GM23338 (cell line): ENCODE measurements at regions not wholly inside any gene's neighbourhood (a gene's known extent, or its start where the extent isn't known, plus 50 kb on each side); places are given as distances from the start of the nearest gene placed in this dataset.

ENCODE experiments used
- CTCF ChIP-seq, 2 experiments: fragments of 200-600 bp in 1 of 2; sonication (generic) in 1 of 2; conservative IDR thresholded peaks; 2 replicates each; pipeline versions ENCODE4 v1.5.1 to v1.6.1; 2016 to 2017; ENCODE audit warnings: antibody characterized with exemption in 2 of 2, low read depth in 2 of 2, mild to moderate bottlenecking in 2 of 2, moderate library complexity in 1 of 2
- EZH2 ChIP-seq: fragments of 200-600 bp; sonication (generic); IDR thresholded peaks from one replicate; pipeline ENCODE4 v1.8.0; 2017; ENCODE audit warnings: antibody characterized with exemption, mild to moderate bottlenecking, low read depth; ENCODE audit not compliant: unreplicated experiment
- EZH2phosphoT487 ChIP-seq: fragments of 200-600 bp; sonication (generic); IDR thresholded peaks from one replicate; pipeline ENCODE4 v1.8.1; 2018; ENCODE audit warnings: antibody characterized with exemption; ENCODE audit not compliant: unreplicated experiment
- JUNB ChIP-seq: IDR thresholded peaks from one replicate; pipeline ENCODE4 v1.6.1; 2016; ENCODE audit warnings: antibody characterized with exemption; ENCODE audit not compliant: unreplicated experiment
- NANOG ChIP-seq: IDR thresholded peaks from 2 replicates; pipeline ENCODE4 v1.6.1; 2016; ENCODE audit warnings: antibody characterized with exemption, borderline replicate concordance
- POLR2AphosphoS5 ChIP-seq: IDR thresholded peaks from 2 replicates; pipeline ENCODE4 v1.6.1; 2016; ENCODE audit warnings: antibody characterized with exemption, low read depth
- ZNF331 ChIP-seq: fragments of 250-450 bp; sonication (Bioruptor Pico); IDR thresholded peaks from 2 replicates; pipeline ENCODE4 v1.5.0; 2020; ENCODE audit warnings: low read depth, mild to moderate bottlenecking, moderate library complexity
- TF ChIP-seq, protein P1 (sequence below): IDR thresholded peaks from 2 replicates; pipeline ENCODE4 v1.6.1; 2016; ENCODE audit warnings: antibody characterized with exemption
- TF ChIP-seq, protein P2 (sequence below): IDR thresholded peaks from one replicate; pipeline ENCODE4 v1.6.1; 2018; ENCODE audit warnings: antibody characterized with exemption; ENCODE audit not compliant: unreplicated experiment

- no peak for TF ChIP-seq CTCF (conservative IDR thresholded peaks at IDR 0.05; ENCODE audit: low read depth in 2 of 2)
- TF ChIP-seq EZH2: no peak
- TF ChIP-seq EZH2phosphoT487: no peak
- no peak for TF ChIP-seq NANOG
- TF ChIP-seq, protein P1, sequence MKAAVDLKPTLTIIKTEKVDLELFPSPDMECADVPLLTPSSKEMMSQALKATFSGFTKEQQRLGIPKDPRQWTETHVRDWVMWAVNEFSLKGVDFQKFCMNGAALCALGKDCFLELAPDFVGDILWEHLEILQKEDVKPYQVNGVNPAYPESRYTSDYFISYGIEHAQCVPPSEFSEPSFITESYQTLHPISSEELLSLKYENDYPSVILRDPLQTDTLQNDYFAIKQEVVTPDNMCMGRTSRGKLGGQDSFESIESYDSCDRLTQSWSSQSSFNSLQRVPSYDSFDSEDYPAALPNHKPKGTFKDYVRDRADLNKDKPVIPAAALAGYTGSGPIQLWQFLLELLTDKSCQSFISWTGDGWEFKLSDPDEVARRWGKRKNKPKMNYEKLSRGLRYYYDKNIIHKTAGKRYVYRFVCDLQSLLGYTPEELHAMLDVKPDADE: no peak
- TF ChIP-seq, protein P2, sequence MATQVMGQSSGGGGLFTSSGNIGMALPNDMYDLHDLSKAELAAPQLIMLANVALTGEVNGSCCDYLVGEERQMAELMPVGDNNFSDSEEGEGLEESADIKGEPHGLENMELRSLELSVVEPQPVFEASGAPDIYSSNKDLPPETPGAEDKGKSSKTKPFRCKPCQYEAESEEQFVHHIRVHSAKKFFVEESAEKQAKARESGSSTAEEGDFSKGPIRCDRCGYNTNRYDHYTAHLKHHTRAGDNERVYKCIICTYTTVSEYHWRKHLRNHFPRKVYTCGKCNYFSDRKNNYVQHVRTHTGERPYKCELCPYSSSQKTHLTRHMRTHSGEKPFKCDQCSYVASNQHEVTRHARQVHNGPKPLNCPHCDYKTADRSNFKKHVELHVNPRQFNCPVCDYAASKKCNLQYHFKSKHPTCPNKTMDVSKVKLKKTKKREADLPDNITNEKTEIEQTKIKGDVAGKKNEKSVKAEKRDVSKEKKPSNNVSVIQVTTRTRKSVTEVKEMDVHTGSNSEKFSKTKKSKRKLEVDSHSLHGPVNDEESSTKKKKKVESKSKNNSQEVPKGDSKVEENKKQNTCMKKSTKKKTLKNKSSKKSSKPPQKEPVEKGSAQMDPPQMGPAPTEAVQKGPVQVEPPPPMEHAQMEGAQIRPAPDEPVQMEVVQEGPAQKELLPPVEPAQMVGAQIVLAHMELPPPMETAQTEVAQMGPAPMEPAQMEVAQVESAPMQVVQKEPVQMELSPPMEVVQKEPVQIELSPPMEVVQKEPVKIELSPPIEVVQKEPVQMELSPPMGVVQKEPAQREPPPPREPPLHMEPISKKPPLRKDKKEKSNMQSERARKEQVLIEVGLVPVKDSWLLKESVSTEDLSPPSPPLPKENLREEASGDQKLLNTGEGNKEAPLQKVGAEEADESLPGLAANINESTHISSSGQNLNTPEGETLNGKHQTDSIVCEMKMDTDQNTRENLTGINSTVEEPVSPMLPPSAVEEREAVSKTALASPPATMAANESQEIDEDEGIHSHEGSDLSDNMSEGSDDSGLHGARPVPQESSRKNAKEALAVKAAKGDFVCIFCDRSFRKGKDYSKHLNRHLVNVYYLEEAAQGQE: no peak
- TF ChIP-seq POLR2AphosphoS5: no peak
- TF ChIP-seq JUNB: no peak
- TF ChIP-seq ZNF331: no peak
Observed at GRCh38 chr1:227390525-227390924, 72.2 kb upstream of the CDC42BPA start.
